NCI-H2196 (cell line): ENCODE measurements at regions not wholly inside any gene's neighbourhood (a gene's known extent, or its start where the extent isn't known, plus 50 kb on each side); places are given as distances from the start of the nearest gene placed in this dataset.

Source experiments
- DNase-seq: peaks from one replicate; lab custom pipeline; 2025; ENCODE audit not compliant: unreplicated experiment; lab: John Stamatoyannopoulos, UW

GRCh38 chrX:87727620-87728019 lies 210.0 kb downstream of the KLHL4 start:
- no peak for DNase-seq

GRCh38 chrX:87728024-87728423 lies 210.4 kb downstream of the KLHL4 start:
- no peak for DNase-seq

- no peak for DNase-seq
Measured at GRCh38 chrX:87728459-87728858, 210.9 kb downstream of the KLHL4 start.

GRCh38 chrX:87732133-87732532 lies 214.5 kb downstream of the KLHL4 start:
- no peak for DNase-seq

- no peak for DNase-seq
Measured at GRCh38 chrX:87736576-87736975, 219.0 kb downstream of the KLHL4 start.

- DNase-seq = no peak
Measured at GRCh38 chrX:87744391-87744790, 226.8 kb downstream of the KLHL4 start.

GRCh38 chrX:87755493-87755892 lies 237.9 kb downstream of the KLHL4 start:
- no peak for DNase-seq

GRCh38 chrX:87788976-87789375 lies 271.4 kb downstream of the KLHL4 start:
- DNase-seq = no peak

GRCh38 chrX:87798039-87798438 lies 280.4 kb downstream of the KLHL4 start:
- DNase-seq = no peak

GRCh38 chrX:87805829-87806490 lies 288.4 kb downstream of the KLHL4 start:
- DNase-seq = no peak

- no peak for DNase-seq
Measured at GRCh38 chrX:87808576-87809243, 291.1 kb downstream of the KLHL4 start.

GRCh38 chrX:87813566-87813965 lies 296.0 kb downstream of the KLHL4 start:
- DNase-seq = no peak

- DNase-seq = no peak
Measured at GRCh38 chrX:87846956-87847355, 329.4 kb downstream of the KLHL4 start.

- no peak for DNase-seq
Measured at GRCh38 chrX:87873347-87873941, 355.8 kb downstream of the KLHL4 start.

- no peak for DNase-seq
Measured at GRCh38 chrX:87874043-87874442, 356.4 kb downstream of the KLHL4 start.

- DNase-seq = no peak
Measured at GRCh38 chrX:87878926-87879325, 361.3 kb downstream of the KLHL4 start.

- DNase-seq = no peak
Measured at GRCh38 chrX:87890437-87890836, 372.8 kb downstream of the KLHL4 start.

GRCh38 chrX:87895421-87895820 lies 377.8 kb downstream of the KLHL4 start:
- DNase-seq = no peak

- no peak for DNase-seq
Measured at GRCh38 chrX:87896057-87896456, 378.5 kb downstream of the KLHL4 start.

GRCh38 chrX:87900320-87900908 lies 382.8 kb downstream of the KLHL4 start:
- DNase-seq = peak; percentile 5

GRCh38 chrX:87901060-87901459 lies 383.5 kb downstream of the KLHL4 start:
- DNase-seq = no peak

GRCh38 chrX:87914726-87915125 lies 397.1 kb downstream of the KLHL4 start:
- DNase-seq = no peak
